ENCODE measurements at regions not wholly inside any gene's neighbourhood (a gene's known extent, or its start where the extent isn't known, plus 50 kb on each side); places are given as distances from the start of the nearest gene placed in this dataset.

DNA sequence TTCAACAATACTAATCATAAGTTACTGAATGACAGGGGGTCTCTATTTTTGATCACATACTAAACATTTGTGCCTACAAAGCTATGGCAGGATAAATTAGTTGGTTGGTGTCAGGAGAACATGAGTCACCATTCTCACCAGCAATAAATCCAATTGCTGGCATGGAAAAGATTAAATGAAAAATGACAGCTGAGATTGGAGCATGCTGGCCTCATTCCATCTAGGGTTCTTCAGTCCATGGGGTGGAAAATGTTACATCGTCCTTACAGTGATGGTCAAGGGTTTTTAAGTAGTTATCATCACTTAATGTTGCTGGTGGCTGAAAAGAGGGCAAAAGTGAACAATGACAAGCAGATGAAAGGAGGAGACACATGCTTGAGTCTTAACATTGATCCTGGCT is 180.1 kb upstream of the BCL6 start:
- H3K4me3 ChIP-seq (replicated peaks in 1 of 3; ENCODE audit: insufficient read depth in 1 of 3, low read depth in 1 of 3, low read length in 3 of 3): no peak overlapping the region
- intact Hi-C loops (cut with micrococcal nuclease): no loop called here
- H3K4me2 ChIP-seq (ENCODE audit: insufficient read depth, low read length): no peak overlapping the region
- DNase-seq (ENCODE audit: low read depth, low spot score): no peak
- no peaks in the 10 kb centered on the region for H3K4me1 ChIP-seq (ENCODE audit: control insufficient read depth, extremely low read depth, insufficient read depth, low read length)
- H3K79me2 ChIP-seq (ENCODE audit: control insufficient read depth, insufficient read depth, low read length): no peaks in the 10 kb centered on the region
- no peak for TF ChIP-seq POLR2AphosphoS5 (IDR thresholded peaks at IDR 0.05; ENCODE audit: insufficient read depth, low read depth, low read length)
- no peak for TF ChIP-seq MYC (IDR thresholded peaks at IDR 0.05; ENCODE audit: low read depth, low read length)
- no peak for TF ChIP-seq EZH2 (IDR thresholded peaks at IDR 0.05; ENCODE audit: borderline replicate concordance, low read depth, low read length, severe bottlenecking)
- TF ChIP-seq, protein P1, sequence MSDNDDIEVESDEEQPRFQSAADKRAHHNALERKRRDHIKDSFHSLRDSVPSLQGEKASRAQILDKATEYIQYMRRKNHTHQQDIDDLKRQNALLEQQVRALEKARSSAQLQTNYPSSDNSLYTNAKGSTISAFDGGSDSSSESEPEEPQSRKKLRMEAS (IDR thresholded peaks at IDR 0.05; ENCODE audit: insufficient read depth, insufficient read length): no peak
- TF ChIP-seq JUN (IDR thresholded peaks at IDR 0.05; ENCODE audit: borderline replicate concordance, insufficient read depth, insufficient read length, low read depth): no peak
- TF ChIP-seq GATA2 (IDR thresholded peaks at IDR 0.05; ENCODE audit: insufficient read depth, insufficient read length, low read depth, low read length): no peak
- TF ChIP-seq, protein P2, sequence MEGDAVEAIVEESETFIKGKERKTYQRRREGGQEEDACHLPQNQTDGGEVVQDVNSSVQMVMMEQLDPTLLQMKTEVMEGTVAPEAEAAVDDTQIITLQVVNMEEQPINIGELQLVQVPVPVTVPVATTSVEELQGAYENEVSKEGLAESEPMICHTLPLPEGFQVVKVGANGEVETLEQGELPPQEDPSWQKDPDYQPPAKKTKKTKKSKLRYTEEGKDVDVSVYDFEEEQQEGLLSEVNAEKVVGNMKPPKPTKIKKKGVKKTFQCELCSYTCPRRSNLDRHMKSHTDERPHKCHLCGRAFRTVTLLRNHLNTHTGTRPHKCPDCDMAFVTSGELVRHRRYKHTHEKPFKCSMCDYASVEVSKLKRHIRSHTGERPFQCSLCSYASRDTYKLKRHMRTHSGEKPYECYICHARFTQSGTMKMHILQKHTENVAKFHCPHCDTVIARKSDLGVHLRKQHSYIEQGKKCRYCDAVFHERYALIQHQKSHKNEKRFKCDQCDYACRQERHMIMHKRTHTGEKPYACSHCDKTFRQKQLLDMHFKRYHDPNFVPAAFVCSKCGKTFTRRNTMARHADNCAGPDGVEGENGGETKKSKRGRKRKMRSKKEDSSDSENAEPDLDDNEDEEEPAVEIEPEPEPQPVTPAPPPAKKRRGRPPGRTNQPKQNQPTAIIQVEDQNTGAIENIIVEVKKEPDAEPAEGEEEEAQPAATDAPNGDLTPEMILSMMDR (IDR thresholded peaks at IDR 0.05; ENCODE audit: extremely low read depth in 1 of 2, insufficient read depth in 1 of 2, low read depth in 1 of 2, low read length in 2 of 2): no peak
- TF ChIP-seq POLR2A (IDR thresholded peaks at IDR 0.05; ENCODE audit: low read depth, low read length): no peak
- no peak for TF ChIP-seq FOS (IDR thresholded peaks at IDR 0.05; ENCODE audit: borderline replicate concordance, insufficient read depth, low read length)
- H4K20me1 ChIP-seq (replicated peaks; ENCODE audit: control insufficient read depth, extremely low read depth, insufficient read depth, low read length): no peaks in the 10 kb centered on the region
- H3K27me3 ChIP-seq (ENCODE audit: control insufficient read depth in 2 of 2, insufficient read depth in 2 of 2, low read length in 2 of 2): peaks cover 0 to 4% of the 10 kb centered on the region in 2 experiments
- no peak for FAIRE-seq
- H3K9me1 ChIP-seq (replicated peaks; ENCODE audit: control insufficient read depth, extremely low read depth, insufficient read depth, low read length): no peaks in the 10 kb centered on the region
- H3K36me3 ChIP-seq (ENCODE audit: control insufficient read depth in 2 of 2, extremely low read depth in 1 of 2, insufficient read depth in 2 of 2, low read length in 2 of 2): no peaks in the 10 kb centered on the region
- ChIA-PET CTCF (no interaction called here), POLR2A (no interaction called here)
- dilution Hi-C loops (cut with MboI; ENCODE audit: extremely low pct_ligation_motif_present, low sequenced_read_pairs): no loop called here
- no peak overlapping the region for H3K9ac ChIP-seq (replicated peaks; ENCODE audit: extremely low read depth, insufficient read depth, low read length)
- BruUV-seq (replicated peaks): no TSS peak
- no peak overlapping the region for H2AFZ ChIP-seq (ENCODE audit: low read depth, low read length)
- no peak overlapping the region for H3K27ac ChIP-seq (ENCODE audit: insufficient read depth, low read depth, low read length)
- no peaks in the 10 kb centered on the region for H3K9me3 ChIP-seq (replicated peaks; ENCODE audit: control insufficient read depth, insufficient read depth, low read length)
